Activated T-cell treated with anti-CD3 and anti-CD28 coated beads, Interleukin-2, amount 50 U/mL, for 24 hours (primary cell): ENCODE measurements at regions not wholly inside any gene's neighbourhood (a gene's known extent, or its start where the extent isn't known, plus 50 kb on each side); places are given as distances from the start of the nearest gene placed in this dataset.

Experiments
- DNase-seq: peaks from one replicate; pipeline ENCODE4 v3.0.0-alpha.2; 2020
- H3K27ac Mint-ChIP-seq: 2 replicates; pipeline ENCODE4 v1.8.0; 2020; ENCODE audit warnings: mild to moderate bottlenecking, mixed read lengths
- H3K27me3 Mint-ChIP-seq: 2 replicates; pipeline ENCODE4 v1.8.0; 2020; ENCODE audit warnings: mixed read lengths
- H3K36me3 Mint-ChIP-seq: 2 replicates; pipeline ENCODE4 v1.8.0; 2020; ENCODE audit warnings: low read depth, mixed read lengths
- H3K4me1 Mint-ChIP-seq: 2 replicates; pipeline ENCODE4 v1.8.0; 2020; ENCODE audit warnings: low read depth, mixed read lengths
- H3K4me3 Mint-ChIP-seq: 2 replicates; pipeline ENCODE4 v1.8.0; 2020; ENCODE audit warnings: mild to moderate bottlenecking, moderate library complexity, mixed read lengths
- H3K9me3 Mint-ChIP-seq: 2 replicates; pipeline ENCODE4 v1.8.0; 2020; ENCODE audit warnings: mixed read lengths

- H3K4me1 Mint-ChIP-seq = no peaks in the 10 kb centered on the region
- no peaks in the 10 kb centered on the region for H3K9me3 Mint-ChIP-seq
- H3K27me3 Mint-ChIP-seq = no peaks in the 10 kb centered on the region
- H3K4me3 Mint-ChIP-seq = no peak overlapping the region
- DNase-seq = no peak
- no peaks in the 10 kb centered on the region for H3K36me3 Mint-ChIP-seq
- no peak overlapping the region for H3K27ac Mint-ChIP-seq
These were observed 234.9 kb downstream of the RHOU start for GRCh38 chr1:228969953-228970800.

- Mint-ChIP-seq H3K9me3 (no peaks in the 10 kb centered on the region), H3K27ac (no peak overlapping the region), H3K36me3 (no peaks in the 10 kb centered on the region), H3K27me3 (no peaks in the 10 kb centered on the region), H3K4me1 (no peaks in the 10 kb centered on the region), H3K4me3 (no peak overlapping the region)
- DNase-seq = no peak
These were observed 237.3 kb downstream of the RHOU start for GRCh38 chr1:228972576-228972975.

- Mint-ChIP-seq H3K27me3 (no peaks in the 10 kb centered on the region), H3K4me3 (no peak overlapping the region), H3K36me3 (no peaks in the 10 kb centered on the region), H3K4me1 (no peaks in the 10 kb centered on the region), H3K9me3 (no peaks in the 10 kb centered on the region), H3K27ac (no peak overlapping the region)
- DNase-seq = no peak
These were observed 239.0 kb downstream of the RHOU start for GRCh38 chr1:228974273-228974672.

GRCh38 chr1:228975238-228975907 lies 240.1 kb downstream of the RHOU start:
- no peak for DNase-seq
- Mint-ChIP-seq H3K27ac (no peak overlapping the region), H3K9me3 (no peaks in the 10 kb centered on the region), H3K4me3 (no peak overlapping the region), H3K4me1 (no peaks in the 10 kb centered on the region), H3K36me3 (no peaks in the 10 kb centered on the region), H3K27me3 (no peaks in the 10 kb centered on the region)

DNA sequence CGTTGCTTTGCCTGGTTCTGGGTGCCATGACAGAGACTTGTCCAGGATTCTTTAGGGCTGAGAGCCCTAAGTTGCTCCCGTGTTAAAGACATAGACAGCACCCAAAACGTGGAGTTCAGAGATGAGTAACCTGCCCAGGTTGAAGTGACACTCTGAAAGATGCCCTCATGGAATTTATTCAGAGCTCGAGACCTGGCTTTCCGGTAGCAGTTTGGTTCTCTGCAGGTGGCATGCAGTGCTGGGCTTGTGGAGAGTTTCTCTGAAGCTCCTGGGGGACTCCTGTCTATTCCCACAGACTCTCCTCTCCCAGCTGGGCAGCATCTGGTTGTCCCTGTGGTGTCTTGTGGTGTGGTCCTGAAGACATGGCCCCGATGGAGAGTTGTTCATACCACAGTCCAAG lies 241.0 kb downstream of the RHOU start:
- H3K36me3 Mint-ChIP-seq = no peaks in the 10 kb centered on the region
- H3K9me3 Mint-ChIP-seq = no peaks in the 10 kb centered on the region
- H3K4me1 Mint-ChIP-seq = no peaks in the 10 kb centered on the region
- no peaks in the 10 kb centered on the region for H3K27me3 Mint-ChIP-seq
- no peak for DNase-seq
- H3K27ac Mint-ChIP-seq = no peak overlapping the region
- no peak overlapping the region for H3K4me3 Mint-ChIP-seq

- no peaks in the 10 kb centered on the region for H3K36me3 Mint-ChIP-seq
- no peak overlapping the region for H3K4me3 Mint-ChIP-seq
- H3K9me3 Mint-ChIP-seq = no peaks in the 10 kb centered on the region
- DNase-seq = no peak
- H3K27me3 Mint-ChIP-seq = no peaks in the 10 kb centered on the region
- H3K27ac Mint-ChIP-seq = no peak overlapping the region
- H3K4me1 Mint-ChIP-seq = no peaks in the 10 kb centered on the region
These were observed 242.0 kb downstream of the RHOU start for GRCh38 chr1:228977307-228977706.

- no peak for DNase-seq
- H3K9me3 Mint-ChIP-seq = no peaks in the 10 kb centered on the region
- no peak overlapping the region for H3K27ac Mint-ChIP-seq
- H3K4me3 Mint-ChIP-seq = no peak overlapping the region
- no peaks in the 10 kb centered on the region for H3K27me3 Mint-ChIP-seq
- no peaks in the 10 kb centered on the region for H3K4me1 Mint-ChIP-seq
- H3K36me3 Mint-ChIP-seq = no peaks in the 10 kb centered on the region
These were observed 242.5 kb downstream of the RHOU start for GRCh38 chr1:228977741-228978140.

DNA sequence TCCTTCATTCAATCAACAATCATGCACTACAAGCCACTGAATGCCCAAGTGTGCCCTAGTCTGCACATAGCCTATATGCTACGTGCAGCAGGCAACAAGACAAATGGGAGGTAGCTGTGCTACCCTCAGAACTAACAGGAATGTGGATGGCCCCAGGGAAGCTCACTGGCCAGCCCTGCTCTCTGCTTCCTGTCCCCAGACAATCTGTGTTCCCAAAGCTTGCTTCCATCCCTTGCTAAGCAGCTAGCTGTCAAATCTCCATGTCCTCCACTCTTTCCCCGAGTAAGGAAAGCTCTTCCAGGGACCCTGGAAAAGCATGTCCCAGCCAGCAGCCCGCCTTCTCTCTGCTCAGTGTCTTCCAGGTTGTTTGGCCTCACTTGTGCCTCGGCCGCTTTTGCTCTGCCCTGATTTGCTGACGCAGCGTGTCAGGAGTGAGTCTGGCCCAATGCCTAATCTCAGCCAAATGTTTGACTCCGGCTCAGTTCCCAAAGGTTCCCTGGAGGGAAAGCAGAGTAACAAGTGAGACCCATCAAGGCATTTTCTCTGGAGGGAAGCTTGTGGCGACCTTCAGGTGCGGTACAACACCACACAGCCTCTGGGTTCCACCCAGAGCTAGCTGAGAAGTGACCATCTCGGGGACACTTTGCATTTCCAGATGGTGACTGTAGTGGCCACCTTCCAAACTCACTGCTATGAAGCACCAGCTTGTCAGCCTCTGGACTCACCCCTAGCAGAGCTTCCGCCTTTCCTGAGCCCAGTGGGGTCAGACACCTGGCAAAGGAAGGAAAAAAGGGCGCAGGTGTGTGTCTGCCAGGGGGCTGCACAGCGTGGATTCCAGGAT lies 243.4 kb downstream of the RHOU start:
- H3K27me3 Mint-ChIP-seq = no peaks in the 10 kb centered on the region
- H3K4me1 Mint-ChIP-seq = no peaks in the 10 kb centered on the region
- H3K9me3 Mint-ChIP-seq = no peaks in the 10 kb centered on the region
- DNase-seq = no peak
- no peak overlapping the region for H3K27ac Mint-ChIP-seq
- no peak overlapping the region for H3K4me3 Mint-ChIP-seq
- H3K36me3 Mint-ChIP-seq = no peaks in the 10 kb centered on the region

- Mint-ChIP-seq H3K27ac (no peak overlapping the region), H3K36me3 (no peaks in the 10 kb centered on the region), H3K27me3 (no peaks in the 10 kb centered on the region), H3K4me1 (no peaks in the 10 kb centered on the region), H3K4me3 (no peak overlapping the region), H3K9me3 (no peaks in the 10 kb centered on the region)
- no peak for DNase-seq
These were observed 244.0 kb downstream of the RHOU start for GRCh38 chr1:228979325-228979699.

DNA sequence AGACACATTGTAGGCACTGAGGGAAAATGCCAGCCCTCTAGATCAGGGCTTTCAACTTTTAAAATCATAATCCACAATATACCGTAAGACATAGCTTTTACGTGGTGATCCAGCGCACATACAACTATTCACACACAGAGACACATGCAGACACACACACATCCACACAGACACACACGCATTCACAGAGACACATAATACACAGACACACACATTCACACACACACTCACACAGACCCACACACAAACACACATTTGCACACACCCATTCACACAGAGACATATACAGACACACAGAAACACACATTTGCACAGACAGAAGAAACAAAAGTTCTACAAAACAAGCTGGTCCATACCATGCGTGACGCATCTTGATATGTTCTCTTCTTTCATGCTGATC lies 244.5 kb downstream of the RHOU start:
- DNase-seq = no peak
- H3K27me3 Mint-ChIP-seq = no peaks in the 10 kb centered on the region
- no peak overlapping the region for H3K4me3 Mint-ChIP-seq
- H3K9me3 Mint-ChIP-seq = no peaks in the 10 kb centered on the region
- H3K36me3 Mint-ChIP-seq = no peaks in the 10 kb centered on the region
- no peaks in the 10 kb centered on the region for H3K4me1 Mint-ChIP-seq
- H3K27ac Mint-ChIP-seq = no peak overlapping the region

DNA sequence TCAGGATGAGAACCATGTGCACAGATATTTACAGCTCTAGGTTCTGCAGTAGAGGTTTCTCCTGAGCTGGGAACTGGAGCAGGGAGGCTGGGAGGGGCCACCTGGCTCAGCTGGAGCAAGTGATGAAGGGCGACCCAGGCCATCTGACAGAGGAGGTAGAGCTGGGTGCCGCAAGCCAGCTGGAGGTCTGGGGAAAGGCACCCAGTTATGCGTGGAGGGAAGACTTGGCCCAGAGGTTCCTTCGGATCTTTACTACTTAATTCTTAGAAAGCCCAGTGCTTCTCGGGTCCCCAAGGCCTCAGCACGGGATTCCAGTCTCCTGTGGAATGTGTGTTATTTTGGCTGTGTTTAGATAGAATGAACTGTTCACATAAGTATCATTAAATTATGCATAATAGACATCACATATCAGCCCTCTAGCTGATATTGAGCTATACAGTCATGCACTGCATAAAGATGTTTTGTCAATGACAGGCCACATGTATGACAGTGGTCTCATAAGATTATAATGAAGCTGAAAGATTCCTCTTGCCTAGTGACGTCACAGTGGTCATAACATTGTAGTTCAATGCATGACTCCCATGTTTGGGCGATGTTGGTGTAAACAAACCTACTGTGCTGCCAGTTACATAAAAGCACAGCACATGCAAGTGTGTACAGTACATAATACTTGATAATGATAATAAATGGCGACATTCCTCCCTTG lies 245.1 kb downstream of the RHOU start:
- Mint-ChIP-seq H3K9me3 (no peaks in the 10 kb centered on the region), H3K36me3 (no peaks in the 10 kb centered on the region), H3K4me1 (no peaks in the 10 kb centered on the region), H3K27ac (no peak overlapping the region), H3K4me3 (no peak overlapping the region), H3K27me3 (no peaks in the 10 kb centered on the region)
- no peak for DNase-seq

DNA sequence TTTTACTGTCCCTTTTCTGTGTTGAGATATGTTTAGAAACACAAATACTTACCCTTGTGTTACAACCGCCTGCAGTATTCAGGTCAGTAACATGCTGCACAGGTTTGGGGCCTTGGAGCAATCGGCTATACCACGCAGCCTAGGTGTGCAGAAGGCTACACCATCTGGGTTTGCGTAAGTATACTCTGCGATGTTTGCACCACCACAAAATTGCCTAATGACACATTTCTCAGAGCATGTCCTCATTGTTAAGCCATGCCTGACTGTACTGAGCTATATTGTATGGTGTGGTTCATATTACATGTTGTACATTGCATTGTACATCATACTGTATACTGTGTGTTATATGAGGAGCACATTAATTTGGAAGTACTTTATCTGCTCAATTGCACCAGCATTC lies 247.4 kb downstream of the RHOU start:
- Mint-ChIP-seq H3K4me3 (no peak overlapping the region), H3K4me1 (no peaks in the 10 kb centered on the region), H3K27me3 (no peaks in the 10 kb centered on the region), H3K27ac (no peak overlapping the region), H3K9me3 (no peaks in the 10 kb centered on the region), H3K36me3 (no peaks in the 10 kb centered on the region)
- DNase-seq = no peak

DNA sequence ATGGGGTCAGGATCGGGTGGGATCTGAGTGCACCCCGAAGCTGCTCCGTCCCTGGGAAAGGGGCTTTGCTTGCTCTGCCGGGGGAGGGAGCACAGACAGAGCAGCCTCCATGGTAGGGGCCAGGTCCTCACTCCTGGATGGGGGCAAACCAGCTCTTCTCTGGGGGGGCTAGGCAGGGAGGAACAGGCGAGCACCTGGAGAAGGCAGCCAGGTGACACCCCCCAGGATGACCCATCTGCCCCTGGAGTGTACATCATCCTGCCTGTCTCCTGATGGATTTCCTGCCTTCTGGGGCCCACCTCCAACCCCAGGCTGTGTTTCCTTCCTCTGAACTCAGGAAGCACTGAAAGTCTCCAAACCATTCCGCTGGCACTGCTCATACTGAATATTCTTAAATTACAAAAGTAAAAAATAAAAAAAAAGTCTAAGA lies 248.0 kb downstream of the RHOU start:
- Mint-ChIP-seq H3K27me3 (no peaks in the 10 kb centered on the region), H3K36me3 (no peaks in the 10 kb centered on the region), H3K4me3 (no peak overlapping the region), H3K4me1 (no peaks in the 10 kb centered on the region), H3K9me3 (no peaks in the 10 kb centered on the region), H3K27ac (no peak overlapping the region)
- DNase-seq = no peak

DNA sequence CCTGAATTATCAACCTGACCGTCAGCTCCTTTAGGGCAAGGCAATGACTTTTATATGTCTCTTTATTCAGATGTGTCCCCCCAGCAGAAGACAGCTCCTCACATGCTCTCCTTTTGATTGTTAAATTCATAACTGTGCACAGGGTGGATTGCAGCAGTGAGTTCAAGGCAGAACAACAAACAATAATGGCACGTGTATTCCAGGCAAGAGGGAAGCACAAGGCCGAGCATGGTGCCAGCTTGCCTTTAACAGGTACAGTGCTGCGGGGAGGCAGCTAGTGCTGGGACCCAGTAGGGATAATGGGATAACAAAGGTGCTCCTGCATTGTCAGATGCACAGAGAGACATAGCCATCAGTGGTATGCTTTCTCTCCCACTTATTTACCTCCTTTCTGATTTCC lies 248.4 kb downstream of the RHOU start:
- no peaks in the 10 kb centered on the region for H3K4me1 Mint-ChIP-seq
- no peak overlapping the region for H3K4me3 Mint-ChIP-seq
- no peak overlapping the region for H3K27ac Mint-ChIP-seq
- DNase-seq = no peak
- no peaks in the 10 kb centered on the region for H3K9me3 Mint-ChIP-seq
- no peaks in the 10 kb centered on the region for H3K27me3 Mint-ChIP-seq
- H3K36me3 Mint-ChIP-seq = no peaks in the 10 kb centered on the region
